Loucy (cell line): ENCODE measurements at regions not wholly inside any gene's neighbourhood (a gene's known extent, or its start where the extent isn't known, plus 50 kb on each side); places are given as distances from the start of the nearest gene placed in this dataset.

ENCODE experiments used
- CTCF ChIP-seq: fragments of 200-600 bp; sonication (generic); conservative IDR thresholded peaks from 2 replicates; pipeline ENCODE4 v1.5.1; 2014; ENCODE audit warnings: mild to moderate bottlenecking, antibody characterized with exemption, low read length
- EZH2phosphoT487 ChIP-seq: fragments of 200-600 bp; IDR thresholded peaks from 2 replicates; pipeline ENCODE4 v1.6.1; 2018; ENCODE audit warnings: antibody characterized with exemption, mild to moderate bottlenecking, moderate library complexity, borderline replicate concordance

DNA sequence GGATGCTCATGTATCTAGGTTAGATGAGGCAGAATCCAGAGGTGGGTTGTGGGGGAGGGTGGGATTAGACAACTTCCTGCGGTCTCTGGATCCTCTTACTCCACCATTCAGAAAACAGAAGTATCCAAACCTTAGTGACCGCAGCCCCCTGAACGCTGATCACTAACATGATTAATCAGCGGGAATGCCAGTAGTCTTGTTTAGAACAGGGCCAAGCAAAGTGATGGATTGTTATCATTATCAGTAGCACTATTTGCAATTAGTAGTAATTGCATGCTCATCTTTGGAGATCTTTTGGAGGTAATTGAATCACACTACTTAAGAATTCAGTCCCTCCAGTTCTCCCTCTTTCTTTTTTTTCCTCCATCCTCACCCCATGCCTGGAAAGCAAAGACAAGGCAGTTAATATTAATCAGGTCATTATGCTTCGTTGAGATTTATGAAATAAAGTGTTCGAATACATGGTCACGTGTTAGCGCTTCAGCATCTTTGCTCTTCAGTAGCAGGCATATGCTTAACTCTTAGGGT, 182.8 kb upstream of the NTF3 start:
- TF ChIP-seq CTCF (no peak), EZH2phosphoT487 (no peak)
